ENCODE measurements at regions not wholly inside any gene's neighbourhood (a gene's known extent, or its start where the extent isn't known, plus 50 kb on each side); places are given as distances from the start of the nearest gene placed in this dataset.

DNA sequence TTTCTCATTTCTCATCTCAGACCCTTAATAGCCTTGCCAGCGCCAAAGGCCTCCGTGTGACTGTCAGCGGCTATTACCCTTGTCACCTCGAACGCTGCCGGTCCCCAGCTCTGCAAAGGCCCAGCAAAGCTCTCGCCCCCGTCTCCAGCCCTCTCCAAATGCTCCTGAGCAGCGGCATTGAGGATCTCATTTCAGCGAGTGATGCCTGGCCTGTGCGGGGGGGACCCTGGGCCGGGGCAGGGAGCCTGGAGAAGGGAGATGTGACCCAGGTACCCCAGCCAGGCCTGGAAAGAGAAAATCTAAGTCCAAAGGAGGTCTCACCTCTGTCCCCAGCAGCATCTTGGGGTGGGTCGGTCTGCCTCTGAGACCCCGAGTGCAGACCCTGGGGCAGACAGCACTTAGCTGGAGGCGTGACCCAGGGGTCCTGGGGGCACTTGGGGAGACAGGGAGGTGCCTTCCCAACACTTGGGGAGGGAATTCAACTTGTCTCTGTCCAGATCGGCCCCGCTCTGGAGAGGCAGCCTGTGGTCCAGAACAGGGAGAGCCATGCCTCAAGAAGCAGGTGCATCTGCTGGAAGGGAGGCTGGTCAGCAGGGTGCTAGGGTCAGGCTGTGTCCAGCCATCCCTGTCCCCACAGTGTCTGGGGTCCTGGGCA is 521.3 kb downstream of the TBC1D22A start:
- Histone ChIP-seq H3K9me3 (ENCODE audit: insufficient read depth, low read length) (no peaks in the 10 kb centered on the region), H2AFZ (ENCODE audit: low read depth, low read length, severe bottlenecking) (no peak overlapping the region), H4K20me1 (ENCODE audit: low read depth, low read length) (no peaks in the 10 kb centered on the region), H3K36me3 (ENCODE audit: low read length) (no peaks in the 10 kb centered on the region), H3K4me3 (ENCODE audit: insufficient read depth, low read length, poor library complexity, severe bottlenecking) (no peak overlapping the region), H3K27ac (ENCODE audit: low read depth, low read length) (no peak overlapping the region), H3K27me3 (ENCODE audit: low read length) (no peaks in the 10 kb centered on the region), H3K4me2 (ENCODE audit: low read depth, low read length, poor library complexity, severe bottlenecking) (no peak overlapping the region), H3K9ac (ENCODE audit: low read length) (no peak overlapping the region), H3K9me2 (replicated peaks; ENCODE audit: insufficient read depth, low read length) (no peaks in the 10 kb centered on the region), H3F3A (ENCODE audit: insufficient read depth) (no peaks in the 10 kb centered on the region), H3K79me2 (ENCODE audit: insufficient read depth, low read length) (no peaks in the 10 kb centered on the region)
- TF ChIP-seq EZH2phosphoT487 (conservative IDR thresholded peaks at IDR 0.05; ENCODE audit: low read length): no peak
- TF ChIP-seq, protein P1, sequence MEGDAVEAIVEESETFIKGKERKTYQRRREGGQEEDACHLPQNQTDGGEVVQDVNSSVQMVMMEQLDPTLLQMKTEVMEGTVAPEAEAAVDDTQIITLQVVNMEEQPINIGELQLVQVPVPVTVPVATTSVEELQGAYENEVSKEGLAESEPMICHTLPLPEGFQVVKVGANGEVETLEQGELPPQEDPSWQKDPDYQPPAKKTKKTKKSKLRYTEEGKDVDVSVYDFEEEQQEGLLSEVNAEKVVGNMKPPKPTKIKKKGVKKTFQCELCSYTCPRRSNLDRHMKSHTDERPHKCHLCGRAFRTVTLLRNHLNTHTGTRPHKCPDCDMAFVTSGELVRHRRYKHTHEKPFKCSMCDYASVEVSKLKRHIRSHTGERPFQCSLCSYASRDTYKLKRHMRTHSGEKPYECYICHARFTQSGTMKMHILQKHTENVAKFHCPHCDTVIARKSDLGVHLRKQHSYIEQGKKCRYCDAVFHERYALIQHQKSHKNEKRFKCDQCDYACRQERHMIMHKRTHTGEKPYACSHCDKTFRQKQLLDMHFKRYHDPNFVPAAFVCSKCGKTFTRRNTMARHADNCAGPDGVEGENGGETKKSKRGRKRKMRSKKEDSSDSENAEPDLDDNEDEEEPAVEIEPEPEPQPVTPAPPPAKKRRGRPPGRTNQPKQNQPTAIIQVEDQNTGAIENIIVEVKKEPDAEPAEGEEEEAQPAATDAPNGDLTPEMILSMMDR (IDR thresholded peaks at IDR 0.05; ENCODE audit: insufficient read depth, low read length, poor library complexity, severe bottlenecking): no peak

DNA sequence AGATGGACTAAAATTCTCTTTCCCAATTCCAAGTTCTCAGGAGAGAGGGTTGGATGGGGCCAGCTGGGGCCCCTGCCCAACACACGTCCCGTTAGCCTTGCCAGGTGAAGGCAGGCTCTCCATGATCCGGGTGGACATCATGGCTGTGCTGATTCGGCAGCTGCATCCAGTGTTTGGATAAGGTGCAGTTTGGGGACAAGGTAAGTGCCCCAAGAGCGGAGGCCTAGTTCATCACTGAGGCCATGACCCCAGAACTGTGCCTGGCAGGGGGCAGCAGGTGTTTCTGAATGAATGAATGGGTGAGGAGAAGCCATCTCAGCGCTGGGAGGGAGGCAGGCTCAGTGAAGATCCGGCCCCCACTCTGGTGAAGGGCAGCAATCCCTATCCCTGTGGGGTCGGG is 520.4 kb downstream of the TBC1D22A start:
- no peak for TF ChIP-seq EZH2phosphoT487 (conservative IDR thresholded peaks at IDR 0.05; ENCODE audit: low read length)
- TF ChIP-seq, protein P1 (IDR thresholded peaks at IDR 0.05; ENCODE audit: insufficient read depth, low read length, poor library complexity, severe bottlenecking): no peak
- no peak overlapping the region for H3K27ac ChIP-seq (ENCODE audit: low read depth, low read length)
- H3K4me2 ChIP-seq (ENCODE audit: low read depth, low read length, poor library complexity, severe bottlenecking): no peak overlapping the region
- H3K9ac ChIP-seq (ENCODE audit: low read length): no peak overlapping the region
- no peaks in the 10 kb centered on the region for H3F3A ChIP-seq (ENCODE audit: insufficient read depth)
- H3K36me3 ChIP-seq (ENCODE audit: low read length): no peaks in the 10 kb centered on the region
- no peaks in the 10 kb centered on the region for H3K27me3 ChIP-seq (ENCODE audit: low read length)
- no peaks in the 10 kb centered on the region for H3K9me3 ChIP-seq (ENCODE audit: insufficient read depth, low read length)
- no peak overlapping the region for H2AFZ ChIP-seq (ENCODE audit: low read depth, low read length, severe bottlenecking)
- no peaks in the 10 kb centered on the region for H3K79me2 ChIP-seq (ENCODE audit: insufficient read depth, low read length)
- no peaks in the 10 kb centered on the region for H3K9me2 ChIP-seq (replicated peaks; ENCODE audit: insufficient read depth, low read length)
- no peaks in the 10 kb centered on the region for H4K20me1 ChIP-seq (ENCODE audit: low read depth, low read length)
- no peak overlapping the region for H3K4me3 ChIP-seq (ENCODE audit: insufficient read depth, low read length, poor library complexity, severe bottlenecking)

DNA sequence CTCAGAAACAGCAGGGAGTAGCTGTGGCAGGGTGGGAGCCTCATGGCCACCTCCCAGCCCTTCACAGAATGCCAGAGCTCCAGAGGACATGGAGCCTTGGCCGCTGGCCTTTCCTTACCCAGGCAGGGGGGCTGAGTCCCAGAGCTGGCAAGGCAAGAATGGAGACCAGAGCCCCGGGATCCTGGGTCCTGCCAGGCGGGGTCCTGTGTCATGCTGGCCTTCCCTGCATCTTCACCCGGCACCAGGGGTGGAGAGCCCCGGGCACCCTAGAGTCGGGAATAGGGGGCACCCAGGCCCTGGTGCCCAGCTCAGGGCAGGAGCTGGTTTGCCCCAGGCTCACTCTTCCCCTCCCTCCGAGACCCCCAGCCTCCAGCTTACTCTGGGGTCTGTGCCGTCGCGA is 519.9 kb downstream of the TBC1D22A start:
- no peaks in the 10 kb centered on the region for H3F3A ChIP-seq (ENCODE audit: insufficient read depth)
- H3K9ac ChIP-seq (ENCODE audit: low read length): no peak overlapping the region
- H3K4me2 ChIP-seq (ENCODE audit: low read depth, low read length, poor library complexity, severe bottlenecking): no peak overlapping the region
- no peaks in the 10 kb centered on the region for H3K9me2 ChIP-seq (replicated peaks; ENCODE audit: insufficient read depth, low read length)
- H3K27ac ChIP-seq (ENCODE audit: low read depth, low read length): no peak overlapping the region
- no peak overlapping the region for H3K4me3 ChIP-seq (ENCODE audit: insufficient read depth, low read length, poor library complexity, severe bottlenecking)
- H3K36me3 ChIP-seq (ENCODE audit: low read length): no peaks in the 10 kb centered on the region
- no peaks in the 10 kb centered on the region for H3K79me2 ChIP-seq (ENCODE audit: insufficient read depth, low read length)
- H2AFZ ChIP-seq (ENCODE audit: low read depth, low read length, severe bottlenecking): no peak overlapping the region
- H4K20me1 ChIP-seq (ENCODE audit: low read depth, low read length): no peaks in the 10 kb centered on the region
- no peaks in the 10 kb centered on the region for H3K9me3 ChIP-seq (ENCODE audit: insufficient read depth, low read length)
- no peaks in the 10 kb centered on the region for H3K27me3 ChIP-seq (ENCODE audit: low read length)
- TF ChIP-seq, protein P1 (IDR thresholded peaks at IDR 0.05; ENCODE audit: insufficient read depth, low read length, poor library complexity, severe bottlenecking): no peak
- no peak for TF ChIP-seq EZH2phosphoT487 (conservative IDR thresholded peaks at IDR 0.05; ENCODE audit: low read length)
